GM23248 (cell line): ENCODE measurements at regions not wholly inside any gene's neighbourhood (a gene's known extent, or its start where the extent isn't known, plus 50 kb on each side); places are given as distances from the start of the nearest gene placed in this dataset.

Experiments
- EZH2 ChIP-seq: fragments of 200-600 bp; sonication (generic); IDR thresholded peaks from 2 replicates; pipeline ENCODE4 v1.6.1; 2018; ENCODE audit warnings: antibody characterized with exemption, mild to moderate bottlenecking; ENCODE audit not compliant: insufficient read depth, poor library complexity, severe bottlenecking
- EZH2phosphoT487 ChIP-seq: fragments of 200-600 bp; sonication (generic); IDR thresholded peaks from 2 replicates; pipeline ENCODE4 v1.6.1; 2018; ENCODE audit warnings: antibody characterized with exemption, moderate library complexity, mild to moderate bottlenecking, low read depth; ENCODE audit not compliant: insufficient read depth

GRCh38 chr4:141851246-141851891, 215.0 kb downstream of the IL15 start:
- TF ChIP-seq EZH2 (no peak), EZH2phosphoT487 (no peak)
